SK-N-SH treated with all-trans-retinoic acid at 6 μM for 48 hours (cell line): ENCODE measurements at regions not wholly inside any gene's neighbourhood (a gene's known extent, or its start where the extent isn't known, plus 50 kb on each side); places are given as distances from the start of the nearest gene placed in this dataset.

Source experiments
- ATAC-seq: fragments of 200-7000 bp; cut with Tn5 transposase; 3 replicates; pipeline ENCODE4 v1.9.1; 2020; ENCODE audit warnings: mild to moderate bottlenecking, moderate library complexity
- BACH2 ChIP-seq: fragments of 250-450 bp; sonication (Bioruptor Pico); IDR thresholded peaks from 2 replicates; pipeline ENCODE4 v1.9.0; 2021; ENCODE audit warnings: mild to moderate bottlenecking, borderline replicate concordance
- CREB5 ChIP-seq: fragments of 250-450 bp; sonication (Bioruptor Pico); IDR thresholded peaks from 2 replicates; pipeline ENCODE4 v1.5.1; 2020; ENCODE audit warnings: low read depth, mild to moderate bottlenecking, moderate library complexity
- CSDC2 ChIP-seq: fragments of 250-450 bp; sonication (Bioruptor Pico); IDR thresholded peaks from 2 replicates; pipeline ENCODE4 v1.5.0; 2020; ENCODE audit warnings: mild to moderate bottlenecking, moderate library complexity
- ESRRG ChIP-seq: fragments of 250-450 bp; sonication (Bioruptor Pico); IDR thresholded peaks from 2 replicates; pipeline ENCODE4 v1.6.1; 2021; ENCODE audit warnings: mild to moderate bottlenecking
- GLIS3 ChIP-seq: fragments of 250-450 bp; sonication (Bioruptor Pico); IDR thresholded peaks from 2 replicates; pipeline ENCODE4 v1.5.0; 2020; ENCODE audit warnings: mild to moderate bottlenecking, moderate library complexity
- ISL1 ChIP-seq: fragments of 250-450 bp; sonication (Bioruptor Pico); IDR thresholded peaks from 2 replicates; pipeline ENCODE4 v2.1.2; 2022; ENCODE audit warnings: mild to moderate bottlenecking, moderate library complexity
- OSR1 ChIP-seq: fragments of 250-450 bp; sonication (Bioruptor Pico); IDR thresholded peaks from 2 replicates; pipeline ENCODE4 v1.8.0; 2022; ENCODE audit warnings: moderate library complexity, mild to moderate bottlenecking, inconsistent platforms
- POU6F1 ChIP-seq: fragments of 250-450 bp; sonication (Bioruptor Pico); IDR thresholded peaks from 2 replicates; pipeline ENCODE4 v1.8.0; 2021; ENCODE audit warnings: low read depth, mild to moderate bottlenecking, moderate library complexity, borderline replicate concordance
- PPARA ChIP-seq: fragments of 250-450 bp; sonication (Bioruptor Pico); IDR thresholded peaks from 2 replicates; pipeline ENCODE4 v1.5.0; 2020; ENCODE audit warnings: mild to moderate bottlenecking, borderline replicate concordance
- RARB ChIP-seq: fragments of 250-450 bp; sonication (Bioruptor Pico); IDR thresholded peaks from 2 replicates; pipeline ENCODE4 v1.8.0; 2021; ENCODE audit warnings: mild to moderate bottlenecking, moderate library complexity
- SNAI2 ChIP-seq: fragments of 250-450 bp; sonication (Bioruptor Pico); IDR thresholded peaks from 2 replicates; pipeline ENCODE4 v1.5.0; 2020; ENCODE audit warnings: mild to moderate bottlenecking, moderate library complexity
- TOX ChIP-seq: fragments of 250-450 bp; sonication (Bioruptor Pico); IDR thresholded peaks from 2 replicates; pipeline ENCODE4 v1.8.0; 2021; ENCODE audit warnings: mild to moderate bottlenecking, moderate library complexity, borderline replicate concordance
- TSHZ2 ChIP-seq: fragments of 250-450 bp; sonication (Bioruptor Pico); IDR thresholded peaks from 2 replicates; pipeline ENCODE4 v1.5.0; 2020; ENCODE audit warnings: mild to moderate bottlenecking, moderate library complexity
- ZC3H10 ChIP-seq: fragments of 250-450 bp; sonication (Bioruptor Pico); IDR thresholded peaks from 2 replicates; pipeline ENCODE4 v1.5.1; 2021; ENCODE audit warnings: mild to moderate bottlenecking, moderate library complexity
- ZFP3 ChIP-seq: fragments of 250-450 bp; sonication (Bioruptor Pico); IDR thresholded peaks from 2 replicates; pipeline ENCODE4 v1.5.0; 2020; ENCODE audit warnings: mild to moderate bottlenecking, moderate library complexity
- ZFP30 ChIP-seq: fragments of 450-650 bp; formaldehyde crosslinking; IDR thresholded peaks from 2 replicates; pipeline ENCODE4 v1.5.0; 2022; ENCODE audit warnings: mild to moderate bottlenecking, moderate library complexity
- ZNF70 ChIP-seq: fragments of 450-650 bp; formaldehyde crosslinking; IDR thresholded peaks from 2 replicates; pipeline ENCODE4 v1.5.0; 2020; ENCODE audit warnings: mild to moderate bottlenecking, moderate library complexity
- ZNF8 ChIP-seq: fragments of 450-650 bp; formaldehyde crosslinking; IDR thresholded peaks from 2 replicates; pipeline ENCODE4 v1.5.0; 2020; ENCODE audit warnings: mild to moderate bottlenecking, moderate library complexity
- TF ChIP-seq, protein P1 (sequence below): fragments of 250-450 bp; sonication (Bioruptor Pico); IDR thresholded peaks from 2 replicates; pipeline ENCODE4 v1.5.1; 2021; ENCODE audit warnings: mild to moderate bottlenecking, moderate library complexity
- TF ChIP-seq, protein P2 (sequence below): fragments of 250-450 bp; sonication (Bioruptor Pico); IDR thresholded peaks from 2 replicates; pipeline ENCODE4 v1.8.0; 2020; ENCODE audit warnings: mild to moderate bottlenecking, moderate library complexity, borderline replicate concordance

- TF ChIP-seq ESRRG: no peak
- TF ChIP-seq POU6F1 (CRISPR knock-in tag): no peak
- no peak for TF ChIP-seq ZFP30 (CRISPR knock-in tag)
- no peak for TF ChIP-seq OSR1 (CRISPR knock-in tag)
- TF ChIP-seq CSDC2: no peak
- TF ChIP-seq ISL1 (CRISPR knock-in tag): no peak
- no peak for TF ChIP-seq ZC3H10
- TF ChIP-seq, protein P1, sequence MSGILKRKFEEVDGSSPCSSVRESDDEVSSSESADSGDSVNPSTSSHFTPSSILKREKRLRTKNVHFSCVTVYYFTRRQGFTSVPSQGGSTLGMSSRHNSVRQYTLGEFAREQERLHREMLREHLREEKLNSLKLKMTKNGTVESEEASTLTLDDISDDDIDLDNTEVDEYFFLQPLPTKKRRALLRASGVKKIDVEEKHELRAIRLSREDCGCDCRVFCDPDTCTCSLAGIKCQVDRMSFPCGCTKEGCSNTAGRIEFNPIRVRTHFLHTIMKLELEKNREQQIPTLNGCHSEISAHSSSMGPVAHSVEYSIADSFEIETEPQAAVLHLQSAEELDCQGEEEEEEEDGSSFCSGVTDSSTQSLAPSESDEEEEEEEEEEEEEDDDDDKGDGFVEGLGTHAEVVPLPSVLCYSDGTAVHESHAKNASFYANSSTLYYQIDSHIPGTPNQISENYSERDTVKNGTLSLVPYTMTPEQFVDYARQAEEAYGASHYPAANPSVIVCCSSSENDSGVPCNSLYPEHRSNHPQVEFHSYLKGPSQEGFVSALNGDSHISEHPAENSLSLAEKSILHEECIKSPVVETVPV (CRISPR knock-in tag): no peak
- no peak for TF ChIP-seq ZNF70 (CRISPR knock-in tag)
- TF ChIP-seq, all 23 proteins: peak for 0
- peak; percentile 69 for ATAC-seq
These were observed 120.5 kb downstream of the ZFP36L2 start for GRCh38 chr2:43105586-43106558.

GRCh38 chr2:43104763-43105162 lies 121.6 kb downstream of the ZFP36L2 start:
- ATAC-seq: no peak
- TF ChIP-seq RARB (CRISPR knock-in tag) (no peak), TOX (no peak)

DNA sequence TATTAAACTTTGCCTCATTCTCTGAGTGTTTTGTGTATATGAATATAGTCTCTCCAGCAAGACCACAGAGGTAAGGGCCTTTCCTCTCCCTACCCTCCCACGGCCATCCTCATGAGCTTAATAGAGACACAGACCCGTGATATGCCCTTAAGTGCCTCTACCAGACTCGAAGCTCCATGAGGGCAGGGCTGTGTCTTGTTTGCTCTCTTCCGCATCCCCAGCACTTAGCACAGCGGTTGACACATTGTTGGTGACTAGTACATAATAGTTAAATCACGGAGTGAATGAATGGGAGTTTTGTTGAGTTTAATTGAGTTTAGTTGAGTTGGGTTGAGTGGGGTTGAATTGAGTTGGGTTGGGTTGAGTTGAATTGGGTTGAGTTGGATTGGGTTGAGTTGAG lies 122.3 kb downstream of the ZFP36L2 start:
- ATAC-seq: no peak
- TF ChIP-seq BACH2 (CRISPR knock-in tag): no peak
- TF ChIP-seq ZFP3 (CRISPR knock-in tag): no peak
- no peak for TF ChIP-seq PPARA (CRISPR knock-in tag)
- TF ChIP-seq, protein P2, sequence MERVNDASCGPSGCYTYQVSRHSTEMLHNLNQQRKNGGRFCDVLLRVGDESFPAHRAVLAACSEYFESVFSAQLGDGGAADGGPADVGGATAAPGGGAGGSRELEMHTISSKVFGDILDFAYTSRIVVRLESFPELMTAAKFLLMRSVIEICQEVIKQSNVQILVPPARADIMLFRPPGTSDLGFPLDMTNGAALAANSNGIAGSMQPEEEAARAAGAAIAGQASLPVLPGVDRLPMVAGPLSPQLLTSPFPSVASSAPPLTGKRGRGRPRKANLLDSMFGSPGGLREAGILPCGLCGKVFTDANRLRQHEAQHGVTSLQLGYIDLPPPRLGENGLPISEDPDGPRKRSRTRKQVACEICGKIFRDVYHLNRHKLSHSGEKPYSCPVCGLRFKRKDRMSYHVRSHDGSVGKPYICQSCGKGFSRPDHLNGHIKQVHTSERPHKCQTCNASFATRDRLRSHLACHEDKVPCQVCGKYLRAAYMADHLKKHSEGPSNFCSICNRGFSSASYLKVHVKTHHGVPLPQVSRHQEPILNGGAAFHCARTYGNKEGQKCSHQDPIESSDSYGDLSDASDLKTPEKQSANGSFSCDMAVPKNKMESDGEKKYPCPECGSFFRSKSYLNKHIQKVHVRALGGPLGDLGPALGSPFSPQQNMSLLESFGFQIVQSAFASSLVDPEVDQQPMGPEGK (CRISPR knock-in tag): no peak
- TF ChIP-seq GLIS3 (CRISPR knock-in tag): no peak
- TF ChIP-seq SNAI2 (CRISPR knock-in tag): no peak
- no peak for TF ChIP-seq CREB5 (CRISPR knock-in tag)
- no peak for TF ChIP-seq ZFP30 (CRISPR knock-in tag)
- no peak for TF ChIP-seq ZNF8 (CRISPR knock-in tag)

- no peak for ATAC-seq
- TF ChIP-seq GLIS3 (CRISPR knock-in tag) (no peak), ESRRG (no peak), TOX (no peak), CREB5 (CRISPR knock-in tag) (no peak), PPARA (CRISPR knock-in tag) (no peak), TSHZ2 (CRISPR knock-in tag) (no peak), SNAI2 (CRISPR knock-in tag) (no peak), ZC3H10 (no peak), ZNF70 (CRISPR knock-in tag) (no peak)
- TF ChIP-seq, protein P2 (CRISPR knock-in tag): no peak
- TF ChIP-seq, all 23 proteins: peak for 0
These were observed 123.4 kb downstream of the ZFP36L2 start for GRCh38 chr2:43103093-43103404.
